ENCODE measurements at regions not wholly inside any gene's neighbourhood (a gene's known extent, or its start where the extent isn't known, plus 50 kb on each side); places are given as distances from the start of the nearest gene placed in this dataset.

- no peak for TF ChIP-seq EZH2phosphoT487 (IDR thresholded peaks at IDR 0.05; ENCODE audit: unreplicated experiment)
- no peak for TF ChIP-seq CREB1 (CRISPR knock-in tag; IDR thresholded peaks at IDR 0.05; ENCODE audit: low read depth)
- TF ChIP-seq ZNF331 (CRISPR knock-in tag; IDR thresholded peaks at IDR 0.05; ENCODE audit: low read depth), result no peak
- no peak for TF ChIP-seq NANOG (IDR thresholded peaks at IDR 0.05; ENCODE audit: borderline replicate concordance)
- TF ChIP-seq, protein P1, sequence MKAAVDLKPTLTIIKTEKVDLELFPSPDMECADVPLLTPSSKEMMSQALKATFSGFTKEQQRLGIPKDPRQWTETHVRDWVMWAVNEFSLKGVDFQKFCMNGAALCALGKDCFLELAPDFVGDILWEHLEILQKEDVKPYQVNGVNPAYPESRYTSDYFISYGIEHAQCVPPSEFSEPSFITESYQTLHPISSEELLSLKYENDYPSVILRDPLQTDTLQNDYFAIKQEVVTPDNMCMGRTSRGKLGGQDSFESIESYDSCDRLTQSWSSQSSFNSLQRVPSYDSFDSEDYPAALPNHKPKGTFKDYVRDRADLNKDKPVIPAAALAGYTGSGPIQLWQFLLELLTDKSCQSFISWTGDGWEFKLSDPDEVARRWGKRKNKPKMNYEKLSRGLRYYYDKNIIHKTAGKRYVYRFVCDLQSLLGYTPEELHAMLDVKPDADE (IDR thresholded peaks at IDR 0.05), result no peak
- no peak for TF ChIP-seq JUNB (IDR thresholded peaks at IDR 0.05; ENCODE audit: unreplicated experiment)
- no peak for TF ChIP-seq POLR2AphosphoS5 (IDR thresholded peaks at IDR 0.05; ENCODE audit: low read depth)
- no peak for TF ChIP-seq ZNF462 (CRISPR knock-in tag; IDR thresholded peaks at IDR 0.05)
- no peak for TF ChIP-seq ZNF114 (CRISPR knock-in tag; IDR thresholded peaks at IDR 0.05)
- no peak for TF ChIP-seq STAT1 (IDR thresholded peaks at IDR 0.05; ENCODE audit: unreplicated experiment)
- TF ChIP-seq, protein P2, sequence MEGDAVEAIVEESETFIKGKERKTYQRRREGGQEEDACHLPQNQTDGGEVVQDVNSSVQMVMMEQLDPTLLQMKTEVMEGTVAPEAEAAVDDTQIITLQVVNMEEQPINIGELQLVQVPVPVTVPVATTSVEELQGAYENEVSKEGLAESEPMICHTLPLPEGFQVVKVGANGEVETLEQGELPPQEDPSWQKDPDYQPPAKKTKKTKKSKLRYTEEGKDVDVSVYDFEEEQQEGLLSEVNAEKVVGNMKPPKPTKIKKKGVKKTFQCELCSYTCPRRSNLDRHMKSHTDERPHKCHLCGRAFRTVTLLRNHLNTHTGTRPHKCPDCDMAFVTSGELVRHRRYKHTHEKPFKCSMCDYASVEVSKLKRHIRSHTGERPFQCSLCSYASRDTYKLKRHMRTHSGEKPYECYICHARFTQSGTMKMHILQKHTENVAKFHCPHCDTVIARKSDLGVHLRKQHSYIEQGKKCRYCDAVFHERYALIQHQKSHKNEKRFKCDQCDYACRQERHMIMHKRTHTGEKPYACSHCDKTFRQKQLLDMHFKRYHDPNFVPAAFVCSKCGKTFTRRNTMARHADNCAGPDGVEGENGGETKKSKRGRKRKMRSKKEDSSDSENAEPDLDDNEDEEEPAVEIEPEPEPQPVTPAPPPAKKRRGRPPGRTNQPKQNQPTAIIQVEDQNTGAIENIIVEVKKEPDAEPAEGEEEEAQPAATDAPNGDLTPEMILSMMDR (conservative IDR thresholded peaks at IDR 0.05; ENCODE audit: low read depth in 2 of 2), result no peak
- TF ChIP-seq EZH2 (IDR thresholded peaks at IDR 0.05; ENCODE audit: low read depth, unreplicated experiment), result no peak
- no peak for TF ChIP-seq REST (IDR thresholded peaks at IDR 0.05; ENCODE audit: unreplicated experiment)
- no peak for ATAC-seq
- no peak overlapping the region for H3K27ac Mint-ChIP-seq
- no peak overlapping the region for H3K4me3 Mint-ChIP-seq
- no peak overlapping the region for H3K4me3 ChIP-seq
- H2AFZ ChIP-seq, result no peak overlapping the region
- no peaks in the 10 kb centered on the region for H3K36me3 ChIP-seq (ENCODE audit: insufficient read depth)
- no peaks in the 10 kb centered on the region for H3K27me3 Mint-ChIP-seq (ENCODE audit: insufficient read depth, low read depth, poor library complexity)
- H3K36me3 Mint-ChIP-seq (ENCODE audit: low read depth), result no peaks in the 10 kb centered on the region
- H3K9me3 Mint-ChIP-seq, result no peaks in the 10 kb centered on the region
- no peak overlapping the region for H3K27ac ChIP-seq (ENCODE audit: low read depth)
- no peak for DNase-seq (ENCODE audit: low spot score)
- H3K4me1 ChIP-seq (ENCODE audit: insufficient read depth), result no peaks in the 10 kb centered on the region; the same call in 1 of the 2 replicates
- no peaks in the 10 kb centered on the region for H3K9me2 ChIP-seq (ENCODE audit: insufficient read depth)
- H3K4me2 ChIP-seq, result no peak overlapping the region
- no peaks in the 10 kb centered on the region for H3F3A ChIP-seq (replicated peaks; ENCODE audit: low read depth)
- H4K20me1 ChIP-seq (replicated peaks; ENCODE audit: insufficient read depth), result no peaks in the 10 kb centered on the region
- H3K79me2 ChIP-seq (replicated peaks; ENCODE audit: insufficient read depth), result no peaks in the 10 kb centered on the region
- no peaks in the 10 kb centered on the region for H3K27me3 ChIP-seq (ENCODE audit: insufficient read depth)
- peaks cover 5% of the 10 kb centered on the region for H3K4me1 Mint-ChIP-seq
Observed at GRCh38 chr1:208369045-208369444, 124.9 kb upstream of the PLXNA2 start.

Data from GM23338 (cell line).